Gastrocnemius medialis (tissue), 4 donors: ENCODE measurements at regions not wholly inside any gene's neighbourhood (a gene's known extent, or its start where the extent isn't known, plus 50 kb on each side); places are given as distances from the start of the nearest gene placed in this dataset.

Source experiments
- POLR2A ChIP-seq, 2 donors: fragments of 450-650 bp; IDR thresholded peaks; one replicate each; pipeline ENCODE4 v1.6.1; 2017; ENCODE audit warnings: antibody characterized with exemption in 2 of 2, mild to moderate bottlenecking in 2 of 2, moderate library complexity in 2 of 2
- TF ChIP-seq, protein P1 (sequence below), 5 experiments: fragments of 450-650 bp in 3 of 5; fragments of 200-600 bp in 2 of 5; sonication (generic) in 2 of 5; IDR thresholded peaks in 4 of 5; conservative IDR thresholded peaks in 1 of 5; 1 replicate in 4 of 5; 2 replicates in 1 of 5; pipeline ENCODE4 v1.5.1; 2016 to 2019; ENCODE audit warnings: antibody characterized with exemption in 5 of 5, mild to moderate bottlenecking in 3 of 5, moderate library complexity in 3 of 5

DNA sequence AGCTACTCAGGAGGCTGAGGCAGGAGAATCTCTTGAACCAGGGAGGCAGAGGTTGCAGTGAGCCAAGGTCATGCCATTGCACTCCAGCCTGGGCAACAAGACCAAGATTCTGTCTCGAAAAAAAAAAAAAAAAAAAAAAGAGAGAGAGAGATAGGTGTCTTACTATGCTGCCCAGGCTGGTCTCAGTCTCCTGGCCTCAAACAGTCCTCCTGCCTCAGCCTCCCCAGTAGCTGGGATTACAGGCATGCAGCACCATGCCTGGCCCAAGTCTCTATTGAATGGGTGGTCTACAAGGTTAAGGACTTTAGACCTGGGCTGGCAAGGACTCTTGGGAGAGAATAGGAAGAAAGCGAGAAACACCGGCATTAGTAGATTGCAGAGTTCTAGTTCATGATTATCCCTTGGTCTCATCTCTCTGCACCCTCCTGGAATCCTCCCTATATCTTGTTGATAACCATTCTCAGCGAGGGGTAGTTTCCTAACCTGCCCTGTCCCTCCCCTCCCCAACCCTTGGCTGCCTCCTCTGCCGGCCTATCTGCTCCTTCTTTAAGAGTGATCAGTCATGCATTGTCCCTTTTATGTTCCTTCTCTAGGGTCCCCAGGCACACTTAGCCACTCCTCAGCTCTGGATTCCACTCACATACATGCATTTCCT lies 128.1 kb upstream of the MAP1LC3B2 start:
- TF ChIP-seq POLR2A (IDR thresholded peaks at IDR 0.05), result no peak
- TF ChIP-seq, protein P1, sequence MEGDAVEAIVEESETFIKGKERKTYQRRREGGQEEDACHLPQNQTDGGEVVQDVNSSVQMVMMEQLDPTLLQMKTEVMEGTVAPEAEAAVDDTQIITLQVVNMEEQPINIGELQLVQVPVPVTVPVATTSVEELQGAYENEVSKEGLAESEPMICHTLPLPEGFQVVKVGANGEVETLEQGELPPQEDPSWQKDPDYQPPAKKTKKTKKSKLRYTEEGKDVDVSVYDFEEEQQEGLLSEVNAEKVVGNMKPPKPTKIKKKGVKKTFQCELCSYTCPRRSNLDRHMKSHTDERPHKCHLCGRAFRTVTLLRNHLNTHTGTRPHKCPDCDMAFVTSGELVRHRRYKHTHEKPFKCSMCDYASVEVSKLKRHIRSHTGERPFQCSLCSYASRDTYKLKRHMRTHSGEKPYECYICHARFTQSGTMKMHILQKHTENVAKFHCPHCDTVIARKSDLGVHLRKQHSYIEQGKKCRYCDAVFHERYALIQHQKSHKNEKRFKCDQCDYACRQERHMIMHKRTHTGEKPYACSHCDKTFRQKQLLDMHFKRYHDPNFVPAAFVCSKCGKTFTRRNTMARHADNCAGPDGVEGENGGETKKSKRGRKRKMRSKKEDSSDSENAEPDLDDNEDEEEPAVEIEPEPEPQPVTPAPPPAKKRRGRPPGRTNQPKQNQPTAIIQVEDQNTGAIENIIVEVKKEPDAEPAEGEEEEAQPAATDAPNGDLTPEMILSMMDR (IDR thresholded peaks at IDR 0.05 in 4 of 5, conservative IDR thresholded peaks at IDR 0.05 in 1 of 5), result no peak
